ENCODE measurements at regions not wholly inside any gene's neighbourhood (a gene's known extent, or its start where the extent isn't known, plus 50 kb on each side); places are given as distances from the start of the nearest gene placed in this dataset.

GRCh38 chr13:78934336-78934735 is 275.4 kb upstream of the OBI1 start:
- ATAC-seq (no peak), DNase-seq (no peak)
- H3K27me3 ChIP-seq: no peaks in the 10 kb centered on the region
- no peaks in the 10 kb centered on the region for H3K9me3 ChIP-seq
- H3K36me3 ChIP-seq: no peaks in the 10 kb centered on the region
- no peaks in the 10 kb centered on the region for H3K4me1 ChIP-seq
- no peak overlapping the region for H3K4me3 ChIP-seq
- H3K27ac ChIP-seq: no peak overlapping the region
- WGBS (ENCODE audit: insufficient coverage, low coverage, low lambda C conversion rate, missing lambda C conversion rate): 80% methylated on average over 8 of the region's 13 CpGs
- intact Hi-C loops (cut with DNase I): no loop called here
- TF ChIP-seq POLR2A (IDR thresholded peaks at IDR 0.05): no peak
- TF ChIP-seq CTCF (IDR thresholded peaks at IDR 0.05): no peak

DNA sequence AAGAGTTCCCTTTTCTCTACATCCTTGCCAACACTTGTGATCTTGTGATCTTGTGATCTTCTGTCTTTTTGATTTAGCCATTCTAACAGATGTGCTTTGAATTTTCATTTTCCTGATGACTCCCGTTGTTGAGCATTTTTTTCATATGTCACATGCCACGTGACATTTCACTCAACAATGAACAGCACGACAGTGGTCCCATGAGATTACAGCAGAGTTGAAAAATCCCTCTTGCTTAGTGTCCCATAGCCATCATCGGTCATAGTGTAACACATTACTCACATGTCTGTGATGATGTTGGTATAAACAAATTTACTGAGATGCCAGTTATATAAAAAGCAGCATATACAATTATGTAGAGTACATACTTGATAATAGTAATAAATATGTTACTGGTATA is 256.1 kb upstream of the OBI1 start:
- H3K36me3 ChIP-seq: no peaks in the 10 kb centered on the region
- H3K9me3 ChIP-seq: no peaks in the 10 kb centered on the region
- TF ChIP-seq CTCF (IDR thresholded peaks at IDR 0.05) (no peak), POLR2A (IDR thresholded peaks at IDR 0.05) (no peak)
- no peak overlapping the region for H3K4me3 ChIP-seq
- H3K27ac ChIP-seq: no peak overlapping the region
- intact Hi-C loops (cut with DNase I): no loop called here
- 87% methylated on average over 4 of the region's 4 CpGs for WGBS (ENCODE audit: insufficient coverage, low coverage, low lambda C conversion rate, missing lambda C conversion rate)
- ATAC-seq: no peak
- DNase-seq: no peak
- peaks cover 0 to 11% (median 2%) of the 10 kb centered on the region in 4 donors for H3K4me1 ChIP-seq
- no peaks in the 10 kb centered on the region for H3K27me3 ChIP-seq

- Histone ChIP-seq H3K9me3 (no peaks in the 10 kb centered on the region), H3K27ac (no peak overlapping the region), H3K27me3 (no peaks in the 10 kb centered on the region), H3K4me1 (peaks cover 0 to 11% (median 2%) of the 10 kb centered on the region in 4 donors), H3K4me3 (no peak overlapping the region), H3K36me3 (no peaks in the 10 kb centered on the region)
- WGBS (ENCODE audit: insufficient coverage, low coverage, low lambda C conversion rate, missing lambda C conversion rate): 27% methylated on average over 3 of the region's 3 CpGs
- TF ChIP-seq POLR2A (IDR thresholded peaks at IDR 0.05): no peak
- TF ChIP-seq CTCF (IDR thresholded peaks at IDR 0.05): no peak
- ATAC-seq (peak; percentile 33 to 57 (median 36)), DNase-seq (peak in 1 of 3 donors; percentile 47)
- intact Hi-C loops (cut with DNase I): no loop called here
Observed at GRCh38 chr13:78913656-78914055, 254.7 kb upstream of the OBI1 start.

DNA sequence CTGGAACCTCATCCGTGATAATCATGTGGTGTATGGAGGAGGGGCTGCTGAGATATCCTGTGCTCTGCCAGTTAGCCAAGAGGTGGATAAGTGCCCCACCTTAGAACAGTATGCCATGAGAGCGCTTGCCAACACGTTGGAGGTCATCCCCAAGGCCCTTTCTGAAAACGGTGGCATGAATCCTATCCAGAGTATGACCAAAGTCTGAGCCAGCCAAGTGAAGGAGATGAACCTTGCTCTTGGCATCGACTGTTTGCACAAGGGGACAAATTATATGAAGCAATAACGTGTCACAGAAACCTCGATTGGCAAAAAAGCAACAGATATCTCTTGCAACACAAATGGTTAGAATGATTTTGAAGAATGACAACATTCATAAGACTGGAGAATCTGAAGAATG is 251.2 kb upstream of the OBI1 start:
- H3K27me3 ChIP-seq: no peaks in the 10 kb centered on the region
- peak; percentile 92 to 99 (median 94) for ATAC-seq
- H3K4me1 ChIP-seq: peaks cover 0 to 19% (median 8%) of the 10 kb centered on the region in 4 donors
- no peak for TF ChIP-seq CTCF (IDR thresholded peaks at IDR 0.05)
- no peak for TF ChIP-seq POLR2A (IDR thresholded peaks at IDR 0.05)
- H3K4me3 ChIP-seq: no peak overlapping the region
- H3K36me3 ChIP-seq: no peaks in the 10 kb centered on the region
- intact Hi-C loops (cut with DNase I): no loop called here
- peak overlapping the region; percentile 47 to 79 (median 65) for H3K27ac ChIP-seq
- H3K9me3 ChIP-seq: no peaks in the 10 kb centered on the region
- DNase-seq: peak; percentile 69 to 89 (median 78)
- WGBS (ENCODE audit: insufficient coverage, low coverage, low lambda C conversion rate, missing lambda C conversion rate): 25% methylated on average over 6 of the region's 7 CpGs

GRCh38 chr13:78909276-78909675 is 250.3 kb upstream of the OBI1 start:
- TF ChIP-seq CTCF (IDR thresholded peaks at IDR 0.05) (no peak), POLR2A (IDR thresholded peaks at IDR 0.05) (no peak)
- Histone ChIP-seq H3K4me1 (peaks cover 0 to 19% (median 8%) of the 10 kb centered on the region in 4 donors), H3K27ac (no peak overlapping the region), H3K9me3 (no peaks in the 10 kb centered on the region), H3K4me3 (no peak overlapping the region), H3K36me3 (no peaks in the 10 kb centered on the region), H3K27me3 (no peaks in the 10 kb centered on the region)
- DNase-seq: no peak
- intact Hi-C loops (cut with DNase I): no loop called here
- WGBS (ENCODE audit: insufficient coverage, low coverage, low lambda C conversion rate, missing lambda C conversion rate): 15% methylated on average over 3 of the region's 4 CpGs
- ATAC-seq: peak in 1 of 4 donors; percentile 5
